ENCODE measurements at regions not wholly inside any gene's neighbourhood (a gene's known extent, or its start where the extent isn't known, plus 50 kb on each side); places are given as distances from the start of the nearest gene placed in this dataset.

- no peak overlapping the region for H3K4me3 ChIP-seq (ENCODE audit: insufficient read depth, low read depth, low read length)
- DNase-seq = no peak
- no peaks in the 10 kb centered on the region for H3K27me3 ChIP-seq (ENCODE audit: control insufficient read depth, insufficient read depth, low read length)
- no peaks in the 10 kb centered on the region for H3K36me3 ChIP-seq (replicated peaks; ENCODE audit: control insufficient read depth, insufficient read depth, low read length)
Observed at GRCh38 chr18:24735624-24736231, 275.3 kb downstream of the HRH4 start.

GRCh38 chr18:24736662-24737330, 276.4 kb downstream of the HRH4 start:
- no peak overlapping the region for H3K4me3 ChIP-seq (ENCODE audit: insufficient read depth, low read depth, low read length)
- H3K36me3 ChIP-seq (replicated peaks; ENCODE audit: control insufficient read depth, insufficient read depth, low read length) = no peaks in the 10 kb centered on the region
- no peaks in the 10 kb centered on the region for H3K27me3 ChIP-seq (ENCODE audit: control insufficient read depth, insufficient read depth, low read length)
- DNase-seq = no peak

- no peak overlapping the region for H3K4me3 ChIP-seq (ENCODE audit: insufficient read depth, low read depth, low read length)
- no peak for DNase-seq
- no peaks in the 10 kb centered on the region for H3K27me3 ChIP-seq (ENCODE audit: control insufficient read depth, insufficient read depth, low read length)
- no peaks in the 10 kb centered on the region for H3K36me3 ChIP-seq (replicated peaks; ENCODE audit: control insufficient read depth, insufficient read depth, low read length)
Observed at GRCh38 chr18:24740829-24741228, 280.4 kb downstream of the HRH4 start.

GRCh38 chr18:24741321-24741720, 280.9 kb downstream of the HRH4 start:
- DNase-seq = no peak
- no peak overlapping the region for H3K4me3 ChIP-seq (ENCODE audit: insufficient read depth, low read depth, low read length)
- H3K36me3 ChIP-seq (replicated peaks; ENCODE audit: control insufficient read depth, insufficient read depth, low read length) = no peaks in the 10 kb centered on the region
- no peaks in the 10 kb centered on the region for H3K27me3 ChIP-seq (ENCODE audit: control insufficient read depth, insufficient read depth, low read length)

- Histone ChIP-seq H3K4me3 (ENCODE audit: insufficient read depth, low read depth, low read length) (no peak overlapping the region), H3K27me3 (ENCODE audit: control insufficient read depth, insufficient read depth, low read length) (no peaks in the 10 kb centered on the region), H3K36me3 (replicated peaks; ENCODE audit: control insufficient read depth, insufficient read depth, low read length) (no peaks in the 10 kb centered on the region)
- DNase-seq = no peak
Observed at GRCh38 chr18:24741965-24742724, 281.7 kb downstream of the HRH4 start.

GRCh38 chr18:24754583-24755253, 294.3 kb downstream of the HRH4 start:
- Histone ChIP-seq H3K4me3 (ENCODE audit: insufficient read depth, low read depth, low read length) (no peak overlapping the region), H3K27me3 (ENCODE audit: control insufficient read depth, insufficient read depth, low read length) (no peaks in the 10 kb centered on the region), H3K36me3 (replicated peaks; ENCODE audit: control insufficient read depth, insufficient read depth, low read length) (no peaks in the 10 kb centered on the region)
- no peak for DNase-seq

GRCh38 chr18:24756385-24756784, 295.9 kb downstream of the HRH4 start:
- DNase-seq = no peak
- Histone ChIP-seq H3K27me3 (ENCODE audit: control insufficient read depth, insufficient read depth, low read length) (no peaks in the 10 kb centered on the region), H3K4me3 (ENCODE audit: insufficient read depth, low read depth, low read length) (no peak overlapping the region), H3K36me3 (replicated peaks; ENCODE audit: control insufficient read depth, insufficient read depth, low read length) (no peaks in the 10 kb centered on the region)

GRCh38 chr18:24757134-24757533, 296.7 kb downstream of the HRH4 start:
- H3K36me3 ChIP-seq (replicated peaks; ENCODE audit: control insufficient read depth, insufficient read depth, low read length) = no peaks in the 10 kb centered on the region
- H3K27me3 ChIP-seq (ENCODE audit: control insufficient read depth, insufficient read depth, low read length) = no peaks in the 10 kb centered on the region
- no peak overlapping the region for H3K4me3 ChIP-seq (ENCODE audit: insufficient read depth, low read depth, low read length)
- DNase-seq = no peak

GRCh38 chr18:24761765-24762164, 301.3 kb downstream of the HRH4 start:
- Histone ChIP-seq H3K4me3 (ENCODE audit: insufficient read depth, low read depth, low read length) (no peak overlapping the region), H3K27me3 (ENCODE audit: control insufficient read depth, insufficient read depth, low read length) (no peaks in the 10 kb centered on the region), H3K36me3 (replicated peaks; ENCODE audit: control insufficient read depth, insufficient read depth, low read length) (no peaks in the 10 kb centered on the region)
- DNase-seq = no peak

GRCh38 chr18:24762511-24762910, 302.1 kb downstream of the HRH4 start:
- Histone ChIP-seq H3K27me3 (ENCODE audit: control insufficient read depth, insufficient read depth, low read length) (no peaks in the 10 kb centered on the region), H3K36me3 (replicated peaks; ENCODE audit: control insufficient read depth, insufficient read depth, low read length) (no peaks in the 10 kb centered on the region), H3K4me3 (ENCODE audit: insufficient read depth, low read depth, low read length) (no peak overlapping the region)
- no peak for DNase-seq

GRCh38 chr18:24763765-24764513, 303.5 kb downstream of the HRH4 start:
- no peaks in the 10 kb centered on the region for H3K27me3 ChIP-seq (ENCODE audit: control insufficient read depth, insufficient read depth, low read length)
- no peaks in the 10 kb centered on the region for H3K36me3 ChIP-seq (replicated peaks; ENCODE audit: control insufficient read depth, insufficient read depth, low read length)
- DNase-seq = no peak
- H3K4me3 ChIP-seq (ENCODE audit: insufficient read depth, low read depth, low read length) = no peak overlapping the region

GRCh38 chr18:24764766-24765165, 304.3 kb downstream of the HRH4 start:
- DNase-seq = no peak

GRCh38 chr18:24766376-24766775, 305.9 kb downstream of the HRH4 start:
- Histone ChIP-seq H3K36me3 (replicated peaks; ENCODE audit: control insufficient read depth, insufficient read depth, low read length) (no peaks in the 10 kb centered on the region), H3K4me3 (ENCODE audit: insufficient read depth, low read depth, low read length) (no peak overlapping the region), H3K27me3 (ENCODE audit: control insufficient read depth, insufficient read depth, low read length) (no peaks in the 10 kb centered on the region)
- DNase-seq = no peak

More at GRCh38 chr18:24764766-24765165, 304.3 kb downstream of the HRH4 start:
- Histone ChIP-seq H3K27me3 (ENCODE audit: control insufficient read depth, insufficient read depth, low read length) (no peaks in the 10 kb centered on the region), H3K36me3 (replicated peaks; ENCODE audit: control insufficient read depth, insufficient read depth, low read length) (no peaks in the 10 kb centered on the region), H3K4me3 (ENCODE audit: insufficient read depth, low read depth, low read length) (no peak overlapping the region)

GRCh38 chr18:24770311-24771024, 310.0 kb downstream of the HRH4 start:
- Histone ChIP-seq H3K36me3 (replicated peaks; ENCODE audit: control insufficient read depth, insufficient read depth, low read length) (no peaks in the 10 kb centered on the region), H3K4me3 (ENCODE audit: insufficient read depth, low read depth, low read length) (no peak overlapping the region), H3K27me3 (ENCODE audit: control insufficient read depth, insufficient read depth, low read length) (no peaks in the 10 kb centered on the region)
- DNase-seq = no peak

All from H7 (cell line).